ENCODE measurements at regions not wholly inside any gene's neighbourhood (a gene's known extent, or its start where the extent isn't known, plus 50 kb on each side); places are given as distances from the start of the nearest gene placed in this dataset.

- DNase-seq: no peak
Observed at GRCh38 chr5:71865665-71866320, 146.7 kb downstream of the CARTPT start.

DNA sequence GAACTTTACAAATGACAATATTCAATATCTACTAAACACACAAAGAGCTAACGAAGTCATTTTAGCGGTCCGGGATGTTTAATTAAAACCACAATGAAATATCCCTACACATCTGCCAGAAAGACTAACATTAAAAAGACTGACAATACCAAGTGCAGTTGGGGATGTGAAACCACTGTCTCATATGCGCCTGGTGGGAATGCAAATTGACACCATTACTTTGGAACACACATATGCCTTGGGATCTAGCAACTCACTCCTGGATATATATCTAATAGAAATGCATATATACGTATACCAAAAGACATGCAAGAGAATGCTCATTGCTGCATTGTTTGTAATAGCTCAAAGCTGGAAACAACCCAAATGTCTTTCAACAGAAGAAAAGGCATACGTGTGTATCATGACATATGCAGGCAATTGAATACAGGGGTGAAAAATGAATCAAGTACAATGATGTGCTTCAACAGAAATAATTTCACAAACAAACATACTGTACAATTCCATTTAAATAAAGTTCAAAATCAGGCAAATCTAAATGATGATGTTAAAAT is 153.3 kb downstream of the CARTPT start:
- no peak for DNase-seq

DNA sequence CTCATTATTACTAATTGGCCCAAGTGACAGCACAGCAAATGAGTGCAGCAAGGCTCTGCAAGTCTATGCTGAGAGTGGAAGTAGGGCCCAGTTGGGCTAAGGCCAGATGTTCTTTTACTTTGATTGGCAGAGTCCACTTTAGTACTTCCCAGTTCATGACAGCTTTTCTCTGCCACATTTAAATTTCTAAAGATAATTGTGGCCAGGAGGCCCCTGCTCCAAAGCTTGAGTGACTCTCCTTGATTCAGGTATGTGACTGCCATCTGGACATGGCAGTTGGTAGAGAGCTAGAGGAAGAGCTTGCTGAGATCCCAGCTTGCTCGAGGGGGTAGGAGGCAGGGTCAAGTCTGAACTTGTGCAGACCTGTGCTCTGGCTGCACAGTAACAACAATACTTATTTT is 154.1 kb downstream of the CARTPT start:
- DNase-seq: no peak

DNA sequence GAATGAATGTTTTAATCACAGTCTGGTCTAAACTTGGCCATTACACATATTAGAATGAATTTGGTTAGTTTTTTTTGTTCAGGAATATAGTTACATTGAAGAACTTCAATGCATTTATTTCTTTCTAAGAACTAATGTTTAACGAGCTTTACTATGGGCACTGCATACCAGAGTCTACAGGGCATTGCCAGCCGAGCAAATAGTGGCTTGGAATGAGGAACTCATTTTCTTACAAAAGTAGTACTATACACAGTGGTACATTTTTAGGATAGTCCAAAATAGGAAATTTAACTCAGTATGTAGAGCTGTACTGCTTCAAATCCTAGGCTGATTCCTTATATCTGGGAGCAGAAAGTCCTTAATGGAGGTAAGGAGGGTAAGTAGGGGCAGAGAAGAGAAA is 155.4 kb downstream of the CARTPT start:
- no peak for DNase-seq

DNA sequence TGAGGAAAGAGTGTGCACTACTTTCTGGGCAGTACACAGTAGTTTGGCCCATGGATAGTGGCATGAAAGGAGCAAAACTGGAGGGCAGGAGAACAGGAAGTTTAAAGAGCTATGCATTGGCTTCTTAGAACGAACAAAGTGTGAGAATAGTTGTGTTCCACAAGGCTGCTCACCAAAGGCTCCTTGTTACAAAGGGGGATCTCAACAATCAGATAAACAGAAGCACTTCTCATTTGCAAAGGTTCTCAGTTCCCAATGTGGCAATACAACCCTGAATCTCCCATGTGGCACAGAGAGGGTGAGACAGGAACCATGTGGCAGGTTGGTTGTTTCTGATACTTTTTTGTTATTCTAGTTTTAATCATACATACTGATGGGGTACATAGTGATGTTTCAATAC is 158.4 kb downstream of the CARTPT start:
- no peak for DNase-seq

DNA sequence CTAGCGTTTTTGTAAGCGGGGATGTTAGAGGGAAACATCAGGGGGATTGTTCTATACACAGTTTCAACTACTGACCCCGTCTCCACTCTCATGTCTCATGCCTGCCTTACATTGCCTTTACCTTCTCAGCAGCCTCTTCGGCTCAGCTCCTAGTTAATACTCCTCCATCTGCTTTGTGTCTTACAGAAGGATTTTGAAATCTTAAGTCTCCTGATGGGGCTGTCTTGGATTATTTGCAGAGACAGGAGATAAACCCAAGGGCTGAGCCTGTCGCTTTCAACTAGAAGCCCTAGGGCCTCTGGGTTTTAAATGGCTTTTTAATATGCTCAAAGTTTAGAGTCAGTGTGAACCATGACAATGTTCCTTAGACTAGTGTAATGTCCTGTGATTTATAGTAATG is 161.5 kb downstream of the CARTPT start:
- DNase-seq: no peak

DNA sequence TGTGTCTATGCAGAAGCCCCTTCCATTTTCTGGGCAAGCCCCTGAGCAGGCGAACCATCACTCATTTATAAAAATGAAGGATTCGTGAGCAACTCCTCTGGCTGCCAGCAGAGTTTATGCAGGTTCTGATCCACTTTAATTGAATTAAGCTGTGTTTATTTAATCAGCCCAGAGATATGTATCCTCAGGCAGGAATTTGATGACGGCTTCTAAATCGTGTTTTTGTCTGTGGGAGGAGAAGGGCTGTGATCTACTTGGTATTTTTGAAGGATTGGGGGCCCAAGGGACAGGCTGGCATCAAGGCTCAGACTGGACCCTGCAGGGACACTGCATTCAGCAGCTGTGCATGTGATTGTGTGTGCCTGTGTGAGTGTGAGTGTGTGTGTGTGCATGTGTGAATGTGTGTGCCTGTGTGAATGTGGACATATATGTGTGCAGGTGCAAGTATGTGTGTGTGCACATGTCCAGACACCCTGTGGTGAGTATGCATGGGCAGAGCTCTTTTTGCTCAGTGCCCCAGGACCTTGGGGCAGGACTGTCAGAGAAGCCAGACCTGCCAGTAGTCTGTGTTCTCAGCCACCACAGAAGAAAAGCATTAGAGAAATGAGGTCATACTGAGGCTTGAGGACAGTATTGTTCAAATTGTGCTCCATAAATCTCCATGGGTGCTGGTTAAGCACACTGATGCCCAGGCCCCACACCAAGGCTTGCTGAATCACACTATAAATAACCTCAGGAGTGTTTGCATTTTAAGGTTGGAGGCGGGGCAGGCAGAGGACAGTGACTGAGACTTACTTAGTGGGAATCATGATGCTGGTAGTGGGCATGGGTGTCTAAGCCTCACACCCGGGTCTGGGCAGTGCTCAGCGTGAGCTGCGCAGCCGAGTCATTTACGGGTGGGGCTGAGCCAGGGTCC is 164.0 kb downstream of the CARTPT start:
- no peak for DNase-seq

- DNase-seq: no peak
Observed at GRCh38 chr5:71883742-71884103, 164.6 kb downstream of the CARTPT start.

DNA sequence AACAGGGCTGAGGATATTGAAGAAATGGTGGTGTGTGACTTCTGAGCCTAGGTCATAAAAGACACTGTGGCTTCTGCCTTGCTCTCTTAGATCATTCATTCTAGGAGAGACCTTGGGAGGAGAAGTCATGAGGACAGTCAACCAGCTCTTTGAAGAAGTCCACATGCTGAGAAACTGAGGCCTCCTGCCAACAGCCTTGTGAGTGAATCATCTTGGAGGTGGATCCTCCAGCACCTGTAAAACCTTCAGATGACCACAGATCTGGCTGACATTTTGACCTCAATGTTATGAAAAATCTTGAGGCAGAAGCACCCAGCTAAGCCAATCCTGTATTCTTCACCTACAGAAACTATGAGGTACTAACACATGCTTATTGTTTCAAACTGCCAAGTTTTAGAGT is 165.9 kb downstream of the CARTPT start:
- no peak for DNase-seq

- no peak for DNase-seq
Observed at GRCh38 chr5:71886406-71886805, 167.3 kb downstream of the CARTPT start.

GRCh38 chr5:71887680-71888079 is 168.6 kb downstream of the CARTPT start:
- no peak for DNase-seq

DNA sequence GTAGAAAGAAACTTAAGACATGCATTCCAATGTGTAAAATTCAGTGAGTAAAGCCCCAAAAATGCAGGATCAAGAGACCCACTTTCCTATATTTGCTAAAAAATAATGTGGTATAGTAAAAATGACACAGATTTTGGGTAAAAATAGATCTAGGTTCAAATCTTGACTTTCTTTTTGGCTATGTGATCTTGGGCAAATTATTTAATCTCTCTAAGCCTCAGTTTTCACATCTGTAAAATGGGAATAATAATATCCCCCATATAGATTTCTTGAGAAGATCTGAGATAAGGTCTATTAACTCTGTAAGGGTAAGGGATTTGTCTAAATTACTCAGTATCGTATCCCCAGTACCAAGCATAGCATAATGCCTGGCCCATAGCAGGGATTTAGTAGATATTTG is 172.3 kb downstream of the CARTPT start:
- no peak for DNase-seq

DNA sequence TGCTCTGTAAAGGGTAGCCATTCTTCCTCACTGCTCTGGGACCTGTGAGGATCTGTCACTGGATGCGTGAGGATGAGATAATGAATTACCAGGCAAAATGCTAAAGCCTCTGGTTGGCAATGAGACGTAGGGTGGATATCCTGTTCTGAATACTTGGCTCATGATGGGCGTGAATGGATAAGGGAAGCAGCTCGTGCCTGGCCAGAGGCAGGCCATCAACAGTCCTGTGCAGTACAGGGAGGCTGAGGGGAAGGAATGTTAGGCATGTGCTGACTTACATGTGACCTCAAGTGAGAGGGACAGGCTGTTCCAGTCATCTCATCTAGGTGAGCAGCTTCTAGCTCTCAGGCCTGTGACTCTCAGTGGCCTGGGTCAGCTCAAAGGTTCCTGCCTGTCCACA is 172.8 kb downstream of the CARTPT start:
- no peak for DNase-seq

GRCh38 chr5:71892641-71893365 is 173.7 kb downstream of the CARTPT start:
- no peak for DNase-seq

DNA sequence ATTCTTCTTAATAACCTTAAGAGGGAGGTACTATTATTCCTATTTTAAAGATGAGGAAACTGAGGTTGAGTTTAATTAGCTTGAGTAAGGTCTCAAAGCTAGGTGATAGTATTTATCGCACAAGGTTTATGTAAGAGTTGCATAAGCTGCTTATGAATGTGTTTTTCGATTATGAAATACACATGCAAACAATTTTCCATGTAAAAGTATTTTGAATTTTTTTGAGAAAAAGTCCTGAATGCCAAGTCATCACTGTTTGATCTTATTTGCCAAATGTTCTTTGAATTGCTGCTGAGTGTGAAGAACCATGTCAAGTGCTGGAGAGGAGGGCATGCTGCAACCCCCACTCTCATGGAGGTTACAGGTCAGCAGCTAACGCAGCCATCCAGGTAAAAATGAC is 174.4 kb downstream of the CARTPT start:
- no peak for DNase-seq

GRCh38 chr5:71894091-71894490 is 175.0 kb downstream of the CARTPT start:
- no peak for DNase-seq

DNA sequence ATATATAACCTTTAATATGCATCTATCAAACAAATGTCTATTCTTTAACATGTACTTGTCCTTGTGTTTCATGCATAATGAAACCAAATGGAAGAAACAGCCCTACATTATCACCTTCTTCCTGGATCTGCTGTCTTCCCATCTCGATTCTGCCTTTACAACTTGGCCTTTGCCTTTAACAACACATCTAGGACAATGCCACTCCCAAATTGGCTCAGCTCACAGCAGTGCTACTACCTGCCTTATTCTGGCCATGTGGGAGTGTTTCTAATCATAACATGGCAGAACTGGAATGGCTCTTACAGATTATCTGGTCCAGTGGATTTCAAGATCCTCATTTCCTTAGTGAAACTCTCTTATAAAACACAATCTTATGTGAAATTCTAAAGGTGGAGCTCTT is 176.5 kb downstream of the CARTPT start:
- no peak for DNase-seq

DNA sequence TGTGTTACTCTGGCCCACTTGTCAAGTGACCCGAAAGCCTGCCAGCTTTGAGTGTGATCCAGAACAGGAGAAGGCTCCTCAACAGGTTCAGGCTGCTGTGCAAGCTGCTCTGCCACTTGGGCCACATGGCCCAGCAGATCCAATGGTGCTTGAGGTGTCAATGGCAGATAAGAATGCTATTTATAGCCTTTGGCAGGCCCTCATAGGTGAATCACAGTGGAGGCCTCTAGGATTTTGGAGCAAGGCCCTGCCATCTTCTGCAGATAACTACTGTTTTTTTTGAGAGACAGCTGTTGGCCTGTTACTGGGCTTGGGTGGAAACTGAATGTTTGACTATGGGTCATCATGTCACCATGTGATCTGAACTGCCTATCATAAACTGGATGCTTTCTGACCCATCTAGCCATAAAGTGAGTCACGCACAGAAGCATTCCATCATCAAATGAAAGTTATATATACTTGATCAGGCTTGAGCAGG is 180.8 kb downstream of the CARTPT start:
- DNase-seq: no peak

GRCh38 chr5:71903808-71904207 is 184.7 kb downstream of the CARTPT start:
- no peak for DNase-seq

GRCh38 chr5:71904852-71905251 is 185.8 kb downstream of the CARTPT start:
- DNase-seq: no peak

- DNase-seq: no peak
Observed at GRCh38 chr5:71905834-71906711, 187.0 kb downstream of the CARTPT start.

Data from right kidney (tissue), 1 donor.